ENCODE measurements at regions not wholly inside any gene's neighbourhood (a gene's known extent, or its start where the extent isn't known, plus 50 kb on each side); places are given as distances from the start of the nearest gene placed in this dataset.
"Not testable (repeated sequence)": the region's sequence is repeated elsewhere in the genome, so short reads cannot be mapped to it uniquely, and the experiment has no call there.

GRCh38 chr4:89491761-89492160 lies 184.2 kb upstream of the GPRIN3 start:
- no peak for DNase-seq

- DNase-seq = not testable (repeated sequence)
Observed at GRCh38 chr4:89489921-89490431, 182.4 kb upstream of the GPRIN3 start.

- DNase-seq = no peak
Observed at GRCh38 chr4:89489338-89489771, 181.8 kb upstream of the GPRIN3 start.

- no peak for DNase-seq
Observed at GRCh38 chr4:89488736-89489135, 181.1 kb upstream of the GPRIN3 start.

GRCh38 chr4:89486673-89487072 lies 179.1 kb upstream of the GPRIN3 start:
- DNase-seq = no peak

- no peak for DNase-seq
Observed at GRCh38 chr4:89486042-89486441, 178.4 kb upstream of the GPRIN3 start.

GRCh38 chr4:89483833-89484232 lies 176.2 kb upstream of the GPRIN3 start:
- no peak for DNase-seq

GRCh38 chr4:89482926-89483595 lies 175.5 kb upstream of the GPRIN3 start:
- DNase-seq = no peak

GRCh38 chr4:89482251-89482650 lies 174.7 kb upstream of the GPRIN3 start:
- DNase-seq = no peak

GRCh38 chr4:89469930-89470375 lies 162.4 kb upstream of the GPRIN3 start:
- no peak for DNase-seq

- no peak for DNase-seq
Observed at GRCh38 chr4:89469516-89469915, 161.9 kb upstream of the GPRIN3 start.

- DNase-seq = no peak
Observed at GRCh38 chr4:89468602-89469001, 161.0 kb upstream of the GPRIN3 start.

- no peak for DNase-seq
Observed at GRCh38 chr4:89463341-89463740, 155.7 kb upstream of the GPRIN3 start.

GRCh38 chr4:89447543-89447942 lies 139.9 kb upstream of the GPRIN3 start:
- DNase-seq = no peak

GRCh38 chr4:89446193-89446592 lies 138.6 kb upstream of the GPRIN3 start:
- DNase-seq = no peak

GRCh38 chr4:89439533-89439932 lies 131.9 kb upstream of the GPRIN3 start:
- no peak for DNase-seq

GRCh38 chr4:89438102-89438831 lies 130.7 kb upstream of the GPRIN3 start:
- DNase-seq = no peak

- DNase-seq = no peak
Observed at GRCh38 chr4:89434364-89434988, 126.9 kb upstream of the GPRIN3 start.

- no peak for DNase-seq
Observed at GRCh38 chr4:89427782-89428181, 120.2 kb upstream of the GPRIN3 start.

- no peak for DNase-seq
Observed at GRCh38 chr4:89425023-89425422, 117.4 kb upstream of the GPRIN3 start.

- DNase-seq = no peak
Observed at GRCh38 chr4:89422441-89422990, 114.9 kb upstream of the GPRIN3 start.

GRCh38 chr4:89420507-89420906 lies 112.9 kb upstream of the GPRIN3 start:
- no peak for DNase-seq

- DNase-seq = no peak
Observed at GRCh38 chr4:89419111-89419695, 111.6 kb upstream of the GPRIN3 start.

Data from right forelimb (tissue), 1 donor.